GM23248 (cell line): ENCODE measurements at regions not wholly inside any gene's neighbourhood (a gene's known extent, or its start where the extent isn't known, plus 50 kb on each side); places are given as distances from the start of the nearest gene placed in this dataset.

Experiments
- EZH2 ChIP-seq: fragments of 200-600 bp; sonication (generic); IDR thresholded peaks from 2 replicates; pipeline ENCODE4 v1.6.1; 2018; ENCODE audit warnings: antibody characterized with exemption, mild to moderate bottlenecking; ENCODE audit not compliant: insufficient read depth, poor library complexity, severe bottlenecking
- EZH2phosphoT487 ChIP-seq: fragments of 200-600 bp; sonication (generic); IDR thresholded peaks from 2 replicates; pipeline ENCODE4 v1.6.1; 2018; ENCODE audit warnings: antibody characterized with exemption, moderate library complexity, mild to moderate bottlenecking, low read depth; ENCODE audit not compliant: insufficient read depth

GRCh38 chr15:79156704-79157375 lies 66.3 kb upstream of the RASGRF1 start:
- no peak for TF ChIP-seq EZH2phosphoT487
- no peak for TF ChIP-seq EZH2
